ENCODE measurements at regions not wholly inside any gene's neighbourhood (a gene's known extent, or its start where the extent isn't known, plus 50 kb on each side); places are given as distances from the start of the nearest gene placed in this dataset.
"Not testable (repeated sequence)": the region's sequence is repeated elsewhere in the genome, so short reads cannot be mapped to it uniquely, and the experiment has no call there.

- no peaks in the 10 kb centered on the region for H3K36me3 ChIP-seq (ENCODE audit: insufficient read depth, low read length)
- H3K9ac ChIP-seq (ENCODE audit: insufficient read length), result no peak overlapping the region
- no peak for DNase-seq (ENCODE audit: low read depth, low spot score)
- no peak overlapping the region for H3K27ac ChIP-seq
- no peak overlapping the region for H3K4me3 ChIP-seq
- H3K9me3 ChIP-seq (ENCODE audit: low read depth, low read length), result no peaks in the 10 kb centered on the region
- TF ChIP-seq POLR2AphosphoS5 (IDR thresholded peaks at IDR 0.05; ENCODE audit: borderline replicate concordance, low read depth, low read length), result no peak
- TF ChIP-seq FOXP2 (optimal IDR thresholded peaks at IDR 0.05; ENCODE audit: control extremely low read depth, extremely low read length, insufficient read depth), result no peak
- no peak for TF ChIP-seq EZH2 (IDR thresholded peaks at IDR 0.05)
Observed at GRCh38 chr5:25327172-25327571, 682.4 kb upstream of the CDH10 start.

- Histone ChIP-seq H3K9me3 (ENCODE audit: low read depth, low read length) (no peaks in the 10 kb centered on the region), H3K27ac (no peak overlapping the region), H3K9ac (ENCODE audit: insufficient read length) (no peak overlapping the region), H3K36me3 (ENCODE audit: insufficient read depth, low read length) (no peaks in the 10 kb centered on the region), H3K4me3 (no peak overlapping the region)
- no peak for DNase-seq (ENCODE audit: low read depth, low spot score)
- TF ChIP-seq EZH2 (IDR thresholded peaks at IDR 0.05) (no peak), POLR2AphosphoS5 (IDR thresholded peaks at IDR 0.05; ENCODE audit: borderline replicate concordance, low read depth, low read length) (no peak)
Observed at GRCh38 chr5:25301836-25302235, 657.1 kb upstream of the CDH10 start.

GRCh38 chr5:25295067-25295466 lies 650.3 kb upstream of the CDH10 start:
- DNase-seq (ENCODE audit: low read depth, low spot score), result no peak

GRCh38 chr5:25289766-25290165 lies 645.0 kb upstream of the CDH10 start:
- not testable (repeated sequence) for DNase-seq (ENCODE audit: low read depth, low spot score); H3K9me3 ChIP-seq (ENCODE audit: low read depth, low read length); H3K9ac ChIP-seq (ENCODE audit: insufficient read length); H3K36me3 ChIP-seq (ENCODE audit: insufficient read depth, low read length); H3K4me3 ChIP-seq; H3K27ac ChIP-seq

More at GRCh38 chr5:25295067-25295466, 650.3 kb upstream of the CDH10 start:
- H3K36me3 ChIP-seq (ENCODE audit: insufficient read depth, low read length), result no peaks in the 10 kb centered on the region
- H3K9ac ChIP-seq (ENCODE audit: insufficient read length), result no peak overlapping the region
- no peak overlapping the region for H3K4me3 ChIP-seq
- no peak overlapping the region for H3K27ac ChIP-seq
- TF ChIP-seq POLR2AphosphoS5 (IDR thresholded peaks at IDR 0.05; ENCODE audit: borderline replicate concordance, low read depth, low read length) (no peak), EZH2 (IDR thresholded peaks at IDR 0.05) (no peak), FOXP2 (optimal IDR thresholded peaks at IDR 0.05; ENCODE audit: control extremely low read depth, extremely low read length, insufficient read depth) (no peak)
- no peaks in the 10 kb centered on the region for H3K9me3 ChIP-seq (ENCODE audit: low read depth, low read length)

- Histone ChIP-seq H3K36me3 (ENCODE audit: insufficient read depth, low read length) (no peaks in the 10 kb centered on the region), H3K4me3 (no peak overlapping the region), H3K9ac (ENCODE audit: insufficient read length) (no peak overlapping the region), H3K9me3 (ENCODE audit: low read depth, low read length) (no peaks in the 10 kb centered on the region), H3K27ac (no peak overlapping the region)
- TF ChIP-seq FOXP2 (optimal IDR thresholded peaks at IDR 0.05; ENCODE audit: control extremely low read depth, extremely low read length, insufficient read depth) (no peak), POLR2AphosphoS5 (IDR thresholded peaks at IDR 0.05; ENCODE audit: borderline replicate concordance, low read depth, low read length) (no peak), EZH2 (IDR thresholded peaks at IDR 0.05) (no peak)
- no peak for DNase-seq (ENCODE audit: low read depth, low spot score)
Observed at GRCh38 chr5:25286319-25286718, 641.5 kb upstream of the CDH10 start.

GRCh38 chr5:25285136-25285535 lies 640.4 kb upstream of the CDH10 start:
- no peak for TF ChIP-seq FOXP2 (optimal IDR thresholded peaks at IDR 0.05; ENCODE audit: control extremely low read depth, extremely low read length, insufficient read depth)
- no peak for TF ChIP-seq EZH2 (IDR thresholded peaks at IDR 0.05)
- 0 out of 2 replicates have a peak overlapping the region, but pooled peaks have one; percentile 32 for H3K27ac ChIP-seq

GRCh38 chr5:25263507-25263906 lies 618.7 kb upstream of the CDH10 start:
- not testable (repeated sequence) for H3K36me3 ChIP-seq (ENCODE audit: insufficient read depth, low read length); H3K4me3 ChIP-seq

More at GRCh38 chr5:25285136-25285535, 640.4 kb upstream of the CDH10 start:
- Histone ChIP-seq H3K9ac (ENCODE audit: insufficient read length) (no peak overlapping the region), H3K9me3 (ENCODE audit: low read depth, low read length) (no peaks in the 10 kb centered on the region), H3K4me3 (no peak overlapping the region), H3K36me3 (ENCODE audit: insufficient read depth, low read length) (no peaks in the 10 kb centered on the region)
- no peak for DNase-seq (ENCODE audit: low read depth, low spot score)

GRCh38 chr5:25262221-25262620 lies 617.4 kb upstream of the CDH10 start:
- no peak for DNase-seq (ENCODE audit: low read depth, low spot score)
- no peak overlapping the region for H3K27ac ChIP-seq
- H3K4me3 ChIP-seq, result no peak overlapping the region
- no peaks in the 10 kb centered on the region for H3K9me3 ChIP-seq (ENCODE audit: low read depth, low read length)
- H3K36me3 ChIP-seq (ENCODE audit: insufficient read depth, low read length), result no peaks in the 10 kb centered on the region
- no peak for TF ChIP-seq EZH2 (IDR thresholded peaks at IDR 0.05)
- no peak for TF ChIP-seq POLR2AphosphoS5 (IDR thresholded peaks at IDR 0.05; ENCODE audit: borderline replicate concordance, low read depth, low read length)
- no peak for TF ChIP-seq FOXP2 (optimal IDR thresholded peaks at IDR 0.05; ENCODE audit: control extremely low read depth, extremely low read length, insufficient read depth)
- H3K9ac ChIP-seq (ENCODE audit: insufficient read length), result no peak overlapping the region

More at GRCh38 chr5:25263507-25263906, 618.7 kb upstream of the CDH10 start:
- not testable (repeated sequence) for H3K9ac ChIP-seq (ENCODE audit: insufficient read length); H3K27ac ChIP-seq; H3K9me3 ChIP-seq (ENCODE audit: low read depth, low read length); DNase-seq (ENCODE audit: low read depth, low spot score)

GRCh38 chr5:25255128-25255527 lies 610.4 kb upstream of the CDH10 start:
- H3K4me3 ChIP-seq, result no peak overlapping the region
- no peaks in the 10 kb centered on the region for H3K9me3 ChIP-seq (ENCODE audit: low read depth, low read length)
- H3K27ac ChIP-seq, result no peak overlapping the region
- no peak for DNase-seq (ENCODE audit: low read depth, low spot score)
- H3K36me3 ChIP-seq (ENCODE audit: insufficient read depth, low read length), result no peaks in the 10 kb centered on the region
- no peak overlapping the region for H3K9ac ChIP-seq (ENCODE audit: insufficient read length)
- TF ChIP-seq EZH2 (IDR thresholded peaks at IDR 0.05), result no peak
- TF ChIP-seq FOXP2 (optimal IDR thresholded peaks at IDR 0.05; ENCODE audit: control extremely low read depth, extremely low read length, insufficient read depth), result no peak
- TF ChIP-seq POLR2AphosphoS5 (IDR thresholded peaks at IDR 0.05; ENCODE audit: borderline replicate concordance, low read depth, low read length), result no peak

Data from SK-N-MC (cell line).